ENCODE measurements at regions not wholly inside any gene's neighbourhood (a gene's known extent, or its start where the extent isn't known, plus 50 kb on each side); places are given as distances from the start of the nearest gene placed in this dataset.

- H3K36me3 ChIP-seq, result no peaks in the 10 kb centered on the region
- no peaks in the 10 kb centered on the region for H3K27me3 ChIP-seq
- H3K4me1 ChIP-seq, result no peaks in the 10 kb centered on the region
- H3K27ac ChIP-seq, result no peak overlapping the region
- no peak for DNase-seq (ENCODE audit: extremely low spot score in 2 of 2)
- H3K9me3 ChIP-seq, result no peaks in the 10 kb centered on the region
- H3K4me3 ChIP-seq, result no peak overlapping the region
- intact Hi-C loops (cut with DNase I), result no loop called here
- TF ChIP-seq POLR2A (IDR thresholded peaks at IDR 0.05) (no peak), CTCF (IDR thresholded peaks at IDR 0.05) (no peak), POLR2AphosphoS5 (IDR thresholded peaks at IDR 0.05; ENCODE audit: insufficient read depth in 1 of 2, low read depth in 1 of 2) (no peak)
Measured at GRCh38 chr16:87234601-87235000, 82.6 kb downstream of the C16orf95 start.

DNA sequence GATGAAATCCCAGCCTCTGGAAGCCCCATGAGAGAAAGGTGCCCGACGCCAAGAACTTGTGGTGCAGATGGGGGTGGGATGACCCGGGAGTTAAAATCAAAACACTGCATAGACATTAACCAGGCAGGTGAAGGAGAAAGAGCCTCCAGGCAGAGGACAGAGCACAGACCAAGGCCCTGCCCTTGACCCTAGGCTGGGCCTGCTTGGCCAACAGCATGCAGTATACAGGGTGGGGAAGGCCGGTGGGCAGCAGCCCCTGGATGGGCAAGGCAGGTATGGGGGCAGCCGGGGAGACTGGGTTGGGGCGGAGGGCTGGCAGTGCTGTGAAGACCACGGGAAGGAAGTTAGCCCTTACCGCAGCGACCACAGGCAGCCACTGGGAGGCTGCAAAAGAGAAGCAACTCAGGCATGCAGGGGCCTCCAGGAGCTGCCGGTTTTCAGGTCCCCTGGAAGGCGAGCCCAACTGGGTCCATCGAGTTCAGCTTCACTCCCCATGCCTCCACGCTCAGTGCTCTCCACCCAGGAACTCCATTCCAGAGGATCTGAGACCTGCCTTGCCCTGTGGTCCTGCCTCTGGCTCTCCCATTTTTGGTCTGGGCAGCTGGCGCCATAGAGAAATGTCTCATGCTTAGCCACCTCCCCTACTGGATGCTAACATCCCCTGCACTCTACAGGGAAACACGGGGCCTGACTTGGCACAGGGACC, 81.2 kb downstream of the C16orf95 start:
- no peaks in the 10 kb centered on the region for H3K36me3 ChIP-seq
- H3K27ac ChIP-seq, result no peak overlapping the region
- DNase-seq (ENCODE audit: extremely low spot score in 2 of 2), result no peak
- intact Hi-C loops (cut with DNase I), result no loop called here
- H3K4me1 ChIP-seq, result peaks cover 6% of the 10 kb centered on the region
- H3K27me3 ChIP-seq, result no peaks in the 10 kb centered on the region
- H3K4me3 ChIP-seq, result no peak overlapping the region
- no peaks in the 10 kb centered on the region for H3K9me3 ChIP-seq
- TF ChIP-seq CTCF (IDR thresholded peaks at IDR 0.05) (no peak), POLR2AphosphoS5 (IDR thresholded peaks at IDR 0.05; ENCODE audit: insufficient read depth in 1 of 2, low read depth in 1 of 2) (no peak), POLR2A (IDR thresholded peaks at IDR 0.05) (no peak)

DNA sequence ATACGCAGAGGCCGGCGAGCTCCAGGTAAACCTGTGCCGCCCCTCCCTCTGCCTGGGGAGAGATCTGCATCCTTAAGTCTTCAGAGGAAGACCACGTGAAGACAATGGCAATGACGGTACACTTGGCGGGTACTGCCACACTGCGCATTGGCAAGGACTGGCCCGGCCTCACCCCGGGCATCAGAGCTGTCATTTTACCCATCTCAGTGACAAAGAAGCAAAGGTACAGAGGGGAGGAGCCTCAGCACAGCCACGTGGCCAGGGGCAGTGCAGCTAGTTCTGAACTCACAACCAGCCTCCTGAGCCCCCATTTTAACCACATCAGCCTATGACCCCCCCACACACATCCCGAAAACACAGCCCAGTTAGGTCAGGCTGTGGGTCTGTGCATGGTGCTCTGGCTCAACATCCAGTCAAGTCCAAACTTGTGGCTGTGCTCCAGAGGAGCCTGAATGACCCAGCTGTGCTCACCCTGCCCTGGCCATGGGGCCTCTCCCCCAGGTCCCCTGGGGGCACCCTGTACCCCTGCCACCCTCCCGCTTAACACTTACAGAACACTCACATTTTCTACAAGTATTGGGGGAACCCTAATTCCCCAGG, 80.6 kb downstream of the C16orf95 start:
- DNase-seq (ENCODE audit: extremely low spot score in 2 of 2), result no peak

DNA sequence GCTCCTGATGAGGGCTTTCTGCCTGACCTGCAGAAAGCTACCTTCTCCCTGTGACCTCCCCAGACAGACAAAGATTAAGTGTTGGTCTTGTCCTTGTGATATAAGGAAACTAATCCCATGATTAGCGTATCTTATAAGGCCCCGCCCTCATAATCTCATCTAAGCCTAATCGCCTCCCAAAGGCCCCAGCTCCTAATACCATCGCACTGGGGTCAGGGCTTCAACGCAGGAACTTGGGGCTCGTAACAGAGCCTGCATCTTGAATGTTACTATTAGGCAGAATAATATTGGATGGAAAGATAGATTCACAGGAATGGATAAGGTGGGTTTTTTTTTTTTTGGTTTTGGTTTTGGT, 78.9 kb downstream of the C16orf95 start:
- TF ChIP-seq POLR2A (IDR thresholded peaks at IDR 0.05), result no peak
- TF ChIP-seq CTCF (IDR thresholded peaks at IDR 0.05), result no peak
- no peak for TF ChIP-seq POLR2AphosphoS5 (IDR thresholded peaks at IDR 0.05; ENCODE audit: insufficient read depth in 1 of 2, low read depth in 1 of 2)
- Histone ChIP-seq H3K4me3 (no peak overlapping the region), H3K9me3 (no peaks in the 10 kb centered on the region), H3K36me3 (no peaks in the 10 kb centered on the region), H3K27me3 (no peaks in the 10 kb centered on the region), H3K4me1 (peaks cover 9% of the 10 kb centered on the region), H3K27ac (no peak overlapping the region)
- intact Hi-C loops (cut with DNase I), result no loop called here
- DNase-seq (ENCODE audit: extremely low spot score in 2 of 2), result no peak

More for the DNA sequence above, 80.6 kb downstream of the C16orf95 start:
- TF ChIP-seq POLR2AphosphoS5 (IDR thresholded peaks at IDR 0.05; ENCODE audit: insufficient read depth in 1 of 2, low read depth in 1 of 2) (no peak), POLR2A (IDR thresholded peaks at IDR 0.05) (no peak), CTCF (IDR thresholded peaks at IDR 0.05) (no peak)
- no peaks in the 10 kb centered on the region for H3K9me3 ChIP-seq
- H3K4me3 ChIP-seq, result no peak overlapping the region
- intact Hi-C loops (cut with DNase I), result no loop called here
- no peaks in the 10 kb centered on the region for H3K27me3 ChIP-seq
- no peak overlapping the region for H3K27ac ChIP-seq
- H3K36me3 ChIP-seq, result no peaks in the 10 kb centered on the region
- H3K4me1 ChIP-seq, result peaks cover 9% of the 10 kb centered on the region

DNA sequence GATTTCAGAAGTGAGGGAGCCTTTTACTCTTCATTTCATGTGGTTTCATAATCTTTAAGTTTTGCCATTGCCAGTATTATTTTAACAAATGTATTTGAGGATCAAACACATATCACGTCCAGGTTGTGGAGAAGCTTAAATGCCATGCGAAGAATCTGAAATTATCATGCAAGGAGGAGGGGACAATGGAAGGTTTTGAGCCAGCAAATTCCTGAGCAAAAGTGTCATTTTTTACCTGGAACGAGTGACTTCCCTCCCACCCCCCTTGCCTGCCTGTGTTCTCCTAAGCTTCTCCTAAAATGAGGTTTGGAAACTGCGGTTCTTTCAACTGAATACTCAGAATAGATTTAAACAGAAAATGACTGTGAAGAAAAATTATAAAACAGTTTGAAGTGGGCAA, 77.6 kb downstream of the C16orf95 start:
- peaks cover 9% of the 10 kb centered on the region for H3K4me1 ChIP-seq
- H3K36me3 ChIP-seq, result no peaks in the 10 kb centered on the region
- no peak for DNase-seq (ENCODE audit: extremely low spot score in 2 of 2)
- TF ChIP-seq POLR2A (IDR thresholded peaks at IDR 0.05) (no peak), POLR2AphosphoS5 (IDR thresholded peaks at IDR 0.05; ENCODE audit: insufficient read depth in 1 of 2, low read depth in 1 of 2) (no peak), CTCF (IDR thresholded peaks at IDR 0.05) (no peak)
- H3K9me3 ChIP-seq, result no peaks in the 10 kb centered on the region
- H3K4me3 ChIP-seq, result no peak overlapping the region
- H3K27ac ChIP-seq, result no peak overlapping the region
- no peaks in the 10 kb centered on the region for H3K27me3 ChIP-seq
- intact Hi-C loops (cut with DNase I), result no loop called here

Measured in vagina (tissue), 2 donors.